ENCODE measurements at regions not wholly inside any gene's neighbourhood (a gene's known extent, or its start where the extent isn't known, plus 50 kb on each side); places are given as distances from the start of the nearest gene placed in this dataset.

DNA sequence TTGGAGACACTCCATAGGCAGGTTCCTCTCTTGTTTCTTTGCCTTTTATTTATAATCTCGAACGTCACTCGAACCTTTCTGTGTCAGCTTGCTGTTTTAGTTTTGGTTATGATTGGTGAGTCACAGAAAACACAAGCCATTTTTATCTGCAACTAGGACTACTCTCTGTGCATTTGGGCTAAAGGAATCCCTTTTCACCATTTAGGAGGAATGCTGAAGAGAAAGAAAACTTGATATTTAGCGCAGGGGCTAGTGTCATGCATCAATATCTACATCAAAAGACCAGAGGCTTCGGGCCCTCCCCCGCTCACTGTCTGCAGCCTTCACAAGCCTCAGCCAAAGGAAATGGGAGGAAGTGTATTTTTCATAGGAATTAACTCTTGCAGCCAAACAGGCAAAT is 507.8 kb upstream of the CITED2 start:
- TF ChIP-seq, protein P1, sequence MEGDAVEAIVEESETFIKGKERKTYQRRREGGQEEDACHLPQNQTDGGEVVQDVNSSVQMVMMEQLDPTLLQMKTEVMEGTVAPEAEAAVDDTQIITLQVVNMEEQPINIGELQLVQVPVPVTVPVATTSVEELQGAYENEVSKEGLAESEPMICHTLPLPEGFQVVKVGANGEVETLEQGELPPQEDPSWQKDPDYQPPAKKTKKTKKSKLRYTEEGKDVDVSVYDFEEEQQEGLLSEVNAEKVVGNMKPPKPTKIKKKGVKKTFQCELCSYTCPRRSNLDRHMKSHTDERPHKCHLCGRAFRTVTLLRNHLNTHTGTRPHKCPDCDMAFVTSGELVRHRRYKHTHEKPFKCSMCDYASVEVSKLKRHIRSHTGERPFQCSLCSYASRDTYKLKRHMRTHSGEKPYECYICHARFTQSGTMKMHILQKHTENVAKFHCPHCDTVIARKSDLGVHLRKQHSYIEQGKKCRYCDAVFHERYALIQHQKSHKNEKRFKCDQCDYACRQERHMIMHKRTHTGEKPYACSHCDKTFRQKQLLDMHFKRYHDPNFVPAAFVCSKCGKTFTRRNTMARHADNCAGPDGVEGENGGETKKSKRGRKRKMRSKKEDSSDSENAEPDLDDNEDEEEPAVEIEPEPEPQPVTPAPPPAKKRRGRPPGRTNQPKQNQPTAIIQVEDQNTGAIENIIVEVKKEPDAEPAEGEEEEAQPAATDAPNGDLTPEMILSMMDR (IDR thresholded peaks at IDR 0.05; ENCODE audit: insufficient read depth, low read length, poor library complexity, severe bottlenecking): no peak
- TF ChIP-seq EZH2phosphoT487 (conservative IDR thresholded peaks at IDR 0.05; ENCODE audit: low read length): no peak
